Endodermal cell (in vitro differentiated cells): ENCODE measurements at regions not wholly inside any gene's neighbourhood (a gene's known extent, or its start where the extent isn't known, plus 50 kb on each side); places are given as distances from the start of the nearest gene placed in this dataset.

ENCODE experiments used
- DNase-seq: peaks from one replicate; pipeline ENCODE4 v3.0.0-alpha.2; 2017
- H3K27ac ChIP-seq: 2 replicates; pipeline ENCODE4 v1.5.1; 2013; ENCODE audit warnings: mild to moderate bottlenecking, low read depth, low read length, moderate library complexity
- H3K27me3 ChIP-seq: 2 replicates; pipeline ENCODE4 v1.6.1; 2013; ENCODE audit warnings: mild to moderate bottlenecking, low read length, moderate library complexity; ENCODE audit not compliant: insufficient read depth, control insufficient read depth, poor library complexity, severe bottlenecking
- H3K36me3 ChIP-seq: 2 replicates; pipeline ENCODE4 v1.7.0; 2013; ENCODE audit warnings: mild to moderate bottlenecking, low read length, moderate library complexity; ENCODE audit not compliant: control insufficient read depth, insufficient read depth
- H3K4me1 ChIP-seq: one replicate; pipeline ENCODE4 v1.7.0; 2013; ENCODE audit warnings: low read length; ENCODE audit not compliant: control insufficient read depth, insufficient read depth
- H3K4me3 ChIP-seq: 2 replicates; pipeline ENCODE4 v1.5.1; 2013; ENCODE audit warnings: mild to moderate bottlenecking, low read length, moderate library complexity
- H3K9ac ChIP-seq: 2 replicates; pipeline ENCODE4 v1.6.1; 2013; ENCODE audit warnings: mild to moderate bottlenecking, low read length, moderate library complexity; ENCODE audit not compliant: poor library complexity, severe bottlenecking; ENCODE audit errors: extremely low read depth
- H3K9me3 ChIP-seq: 2 replicates; pipeline ENCODE4 v1.6.1; 2013; ENCODE audit warnings: mild to moderate bottlenecking, low read length, moderate library complexity; ENCODE audit not compliant: control insufficient read depth
- H3K27ac Mint-ChIP-seq: 2 replicates; pipeline ENCODE4 v1.8.0; 2020; ENCODE audit warnings: mixed read lengths
- H3K27me3 Mint-ChIP-seq: 2 replicates; pipeline ENCODE4 v1.8.0; 2021; ENCODE audit warnings: mild to moderate bottlenecking, mixed read lengths; ENCODE audit not compliant: insufficient read depth
- H3K36me3 Mint-ChIP-seq: 2 replicates; pipeline ENCODE4 v1.8.0; 2020; ENCODE audit warnings: low read depth, mixed read lengths
- H3K4me1 Mint-ChIP-seq: 2 replicates; pipeline ENCODE4 v1.8.0; 2020; ENCODE audit warnings: mixed read lengths
- H3K4me3 Mint-ChIP-seq: 2 replicates; pipeline ENCODE4 v1.8.0; 2020; ENCODE audit warnings: mild to moderate bottlenecking, moderate library complexity, mixed read lengths
- H3K9me3 Mint-ChIP-seq: 2 replicates; pipeline ENCODE4 v1.8.0; 2020; ENCODE audit warnings: mild to moderate bottlenecking, mixed read lengths
- CTCF ChIP-seq: fragments of 200-600 bp; sonication (generic); conservative IDR thresholded peaks from 2 replicates; pipeline ENCODE4 v1.5.0; 2021; ENCODE audit warnings: antibody characterized with exemption, mild to moderate bottlenecking
- WGBS, 2 experiments: methylation state at CpG; one replicate each; pipeline versions ENCODE4 v1.1.5 to v1.1.7; 2013; ENCODE audit warnings: missing lambda C conversion rate in 2 of 2, mixed read lengths in 1 of 2; ENCODE audit not compliant: insufficient coverage in 1 of 2, insufficient read length in 1 of 2; 5-methylcytosine and 5-hydroxymethylcytosine counted together

- H3K27me3 Mint-ChIP-seq, result no peaks in the 10 kb centered on the region
- Histone ChIP-seq H3K27ac (no peak overlapping the region), H3K9ac (no peak overlapping the region), H3K4me1 (no peaks in the 10 kb centered on the region), H3K27me3 (no peaks in the 10 kb centered on the region), H3K36me3 (no peaks in the 10 kb centered on the region), H3K9me3 (peaks cover 9% of the 10 kb centered on the region), H3K4me3 (no peak overlapping the region)
- no peak overlapping the region for H3K4me3 Mint-ChIP-seq
- H3K4me1 Mint-ChIP-seq, result no peaks in the 10 kb centered on the region
- no peak overlapping the region for H3K27ac Mint-ChIP-seq
- TF ChIP-seq CTCF, result no peak
- peaks cover 21% of the 10 kb centered on the region for H3K9me3 Mint-ChIP-seq
- peaks cover 22% of the 10 kb centered on the region for H3K36me3 Mint-ChIP-seq
- no peak for DNase-seq
- 80 to 100% methylated on average over 1 to 9 of the region's 9 CpGs for WGBS, 2 experiments
Observed at GRCh38 chr20:19901226-19901625, 115.9 kb upstream of the NAA20 start.

GRCh38 chr20:19903168-19903811 lies 113.9 kb upstream of the NAA20 start:
- peaks cover 15% of the 10 kb centered on the region for H3K9me3 Mint-ChIP-seq
- Histone ChIP-seq H3K9ac (no peak overlapping the region), H3K4me1 (no peaks in the 10 kb centered on the region), H3K27me3 (no peaks in the 10 kb centered on the region), H3K9me3 (peaks cover 9% of the 10 kb centered on the region), H3K36me3 (no peaks in the 10 kb centered on the region), H3K27ac (no peak overlapping the region), H3K4me3 (no peak overlapping the region)
- H3K36me3 Mint-ChIP-seq, result peaks cover 17% of the 10 kb centered on the region
- H3K4me3 Mint-ChIP-seq, result no peak overlapping the region
- TF ChIP-seq CTCF, result no peak
- no peaks in the 10 kb centered on the region for H3K4me1 Mint-ChIP-seq
- no peak overlapping the region for H3K27ac Mint-ChIP-seq
- DNase-seq, result no peak
- 87 to 93% methylated on average over 3 to 10 of the region's 10 CpGs for WGBS, 2 experiments
- no peaks in the 10 kb centered on the region for H3K27me3 Mint-ChIP-seq

- Histone ChIP-seq H3K27ac (no peak overlapping the region), H3K4me3 (no peak overlapping the region), H3K27me3 (no peaks in the 10 kb centered on the region), H3K36me3 (no peaks in the 10 kb centered on the region), H3K9me3 (no peaks in the 10 kb centered on the region), H3K9ac (no peak overlapping the region), H3K4me1 (no peaks in the 10 kb centered on the region)
- Mint-ChIP-seq H3K9me3 (peaks cover 2% of the 10 kb centered on the region), H3K27me3 (no peaks in the 10 kb centered on the region), H3K27ac (no peak overlapping the region), H3K4me1 (no peaks in the 10 kb centered on the region), H3K4me3 (no peak overlapping the region), H3K36me3 (peaks cover 5% of the 10 kb centered on the region)
- no peak for DNase-seq
- 91 to 100% methylated on average over 1 to 3 of the region's 3 CpGs for WGBS, 2 experiments
- no peak for TF ChIP-seq CTCF
Observed at GRCh38 chr20:19907326-19908056, 109.7 kb upstream of the NAA20 start.
